ENCODE measurements at regions not wholly inside any gene's neighbourhood (a gene's known extent, or its start where the extent isn't known, plus 50 kb on each side); places are given as distances from the start of the nearest gene placed in this dataset.

DNA sequence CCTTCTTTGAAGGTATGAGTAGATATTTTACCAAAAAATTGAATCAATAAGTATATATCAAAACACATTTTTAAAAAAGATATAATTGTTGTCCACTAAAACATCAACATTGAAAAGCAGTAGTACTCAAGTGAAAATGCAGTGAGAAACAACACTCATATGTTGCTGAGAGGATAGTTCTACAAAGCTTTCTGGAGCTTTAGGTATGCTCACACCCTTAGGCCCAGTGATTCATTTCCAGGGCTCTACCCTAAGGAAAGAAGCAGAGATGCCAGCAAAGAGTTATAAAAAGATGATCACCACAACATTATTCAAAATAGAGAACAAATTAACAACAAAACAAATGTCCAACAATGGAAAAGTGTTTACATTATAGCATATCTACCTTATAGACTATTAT is 197.3 kb upstream of the CCDC150 start:
- no peak overlapping the region for H2AK5ac ChIP-seq (ENCODE audit: insufficient read length, low read length)
- no peaks in the 10 kb centered on the region for H3K27me3 ChIP-seq (ENCODE audit: insufficient read depth, low read length)
- no peak overlapping the region for H2BK20ac ChIP-seq (ENCODE audit: low read depth, low read length, poor library complexity, severe bottlenecking)
- H3K14ac ChIP-seq (ENCODE audit: insufficient read depth, low read length) = no peak overlapping the region
- H2BK5ac ChIP-seq (ENCODE audit: insufficient read length, low read length) = no peak overlapping the region
- no peak overlapping the region for H3K27ac ChIP-seq (ENCODE audit: insufficient read length, low read depth, low read length)
- H2BK12ac ChIP-seq (ENCODE audit: insufficient read length, low read depth, low read length) = no peak overlapping the region
- no peaks in the 10 kb centered on the region for H3K79me2 ChIP-seq (ENCODE audit: insufficient read depth, low read length)
- Mint-ChIP-seq H3K9me3 (no peaks in the 10 kb centered on the region), H3K27ac (no peak overlapping the region), H3K4me1 (no peaks in the 10 kb centered on the region), H3K36me3 (ENCODE audit: insufficient read depth in 1 of 3, low read depth in 3 of 3) (no peaks in the 10 kb centered on the region), H3K27me3 (ENCODE audit: low read depth) (no peaks in the 10 kb centered on the region), H3K4me3 (no peak overlapping the region)
- no peak overlapping the region for H4K91ac ChIP-seq (ENCODE audit: insufficient read length, low read depth, low read length)
- no peak overlapping the region for H3K18ac ChIP-seq (ENCODE audit: insufficient read length, low read depth, low read length)
- H3K9me3 ChIP-seq (ENCODE audit: control insufficient read depth, low read depth, low read length) = no peaks in the 10 kb centered on the region
- H3K23me2 ChIP-seq (ENCODE audit: insufficient read length, low read depth, low read length, poor library complexity, severe bottlenecking) = no peaks in the 10 kb centered on the region
- no peak overlapping the region for H2BK15ac ChIP-seq (ENCODE audit: low read depth, low read length)
- H2BK120ac ChIP-seq (ENCODE audit: low read depth, low read length, poor library complexity, severe bottlenecking) = no peak overlapping the region
- H4K8ac ChIP-seq (replicated peaks; ENCODE audit: insufficient read length, low read depth, low read length) = no peak overlapping the region
- DNase-seq = no peak
- no peak overlapping the region for H3K9ac ChIP-seq (ENCODE audit: extremely low read depth, insufficient read length, low read length)
- H3K79me1 ChIP-seq (ENCODE audit: insufficient read depth, low read depth, low read length, poor library complexity, severe bottlenecking) = no peaks in the 10 kb centered on the region
- H2AFZ ChIP-seq (ENCODE audit: low read length) = no peak overlapping the region
- no peak overlapping the region for H4K5ac ChIP-seq (ENCODE audit: insufficient read length, low read depth, low read length)
- H3K4me1 ChIP-seq (ENCODE audit: insufficient read depth, low read length) = no peaks in the 10 kb centered on the region
- H3K23ac ChIP-seq (ENCODE audit: insufficient read length, low read depth, low read length) = no peak overlapping the region
- H3K56ac ChIP-seq (ENCODE audit: insufficient read length, low read depth, low read length) = no peak overlapping the region
- H3T11ph ChIP-seq (ENCODE audit: low read length) = no peak overlapping the region
- TF ChIP-seq, protein P1, sequence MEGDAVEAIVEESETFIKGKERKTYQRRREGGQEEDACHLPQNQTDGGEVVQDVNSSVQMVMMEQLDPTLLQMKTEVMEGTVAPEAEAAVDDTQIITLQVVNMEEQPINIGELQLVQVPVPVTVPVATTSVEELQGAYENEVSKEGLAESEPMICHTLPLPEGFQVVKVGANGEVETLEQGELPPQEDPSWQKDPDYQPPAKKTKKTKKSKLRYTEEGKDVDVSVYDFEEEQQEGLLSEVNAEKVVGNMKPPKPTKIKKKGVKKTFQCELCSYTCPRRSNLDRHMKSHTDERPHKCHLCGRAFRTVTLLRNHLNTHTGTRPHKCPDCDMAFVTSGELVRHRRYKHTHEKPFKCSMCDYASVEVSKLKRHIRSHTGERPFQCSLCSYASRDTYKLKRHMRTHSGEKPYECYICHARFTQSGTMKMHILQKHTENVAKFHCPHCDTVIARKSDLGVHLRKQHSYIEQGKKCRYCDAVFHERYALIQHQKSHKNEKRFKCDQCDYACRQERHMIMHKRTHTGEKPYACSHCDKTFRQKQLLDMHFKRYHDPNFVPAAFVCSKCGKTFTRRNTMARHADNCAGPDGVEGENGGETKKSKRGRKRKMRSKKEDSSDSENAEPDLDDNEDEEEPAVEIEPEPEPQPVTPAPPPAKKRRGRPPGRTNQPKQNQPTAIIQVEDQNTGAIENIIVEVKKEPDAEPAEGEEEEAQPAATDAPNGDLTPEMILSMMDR (conservative IDR thresholded peaks at IDR 0.05) = no peak
- no peak overlapping the region for H3K4me2 ChIP-seq (ENCODE audit: insufficient read depth, insufficient read length, low read length)
- no peak overlapping the region for H3K4ac ChIP-seq (ENCODE audit: low read depth, low read length)
- no peaks in the 10 kb centered on the region for H4K20me1 ChIP-seq (ENCODE audit: control insufficient read depth, insufficient read depth, insufficient read length)

All from H9 (cell line).